Heart left ventricle (tissue), 13 donors: ENCODE measurements at regions not wholly inside any gene's neighbourhood (a gene's known extent, or its start where the extent isn't known, plus 50 kb on each side); places are given as distances from the start of the nearest gene placed in this dataset.

Experiments used
- POLR2A ChIP-seq, 2 donors: fragments of 450-650 bp; IDR thresholded peaks; one replicate each; pipeline ENCODE4 v1.6.1; 2017; ENCODE audit warnings: antibody characterized with exemption in 2 of 2, mild to moderate bottlenecking in 2 of 2, moderate library complexity in 2 of 2
- TF ChIP-seq, protein P1 (sequence below), 12 donors: fragments of 200-600 bp; sonication (generic) in 4 of 12; IDR thresholded peaks; one replicate each; pipeline versions ENCODE4 v1.5.0 to v1.8.0; 2018 to 2022; ENCODE audit warnings: antibody characterized with exemption in 12 of 12, mild to moderate bottlenecking in 5 of 12
- donor health status: ischemic (EF 13 %, LVEDD 7.1; RV severe dilation, severe dysfunction).
- donor health status: DM: no; HTN: yes; CAD: no.
- donor health status: DM: no; HTN: no; CAD: no.
- donor health status: ischemic (EF 25% LVEDD 6.9; RV normal size, moderate dysfunction).
- donor health status: ischemic (EF 25% LVEDD 5.7; RV mildly dilated, moderate dysfunction).
- donor health status: ischemic (EF 35%, LVEDD 5.7; RV mildly dilated, moderate dysfunction).
- donor health status: nonischemic (EF 11% LVEDD 7.7; RV severe dilation, severe dysfunction).
- donor health status: DM: yes; HTN: yes; CAD: no.
- donor health status: PGD.
- donor health status: ischemic (EF 29% LVEDD 5.4; RV normal size, mild dysfunction).
- donor health status: nonischemic (EF 23%, LVEDD 6.1; RV moderate dilation, normal function).

GRCh38 chr4:111776561-111776960 is 368.7 kb upstream of the FAM241A start:
- TF ChIP-seq, protein P1, sequence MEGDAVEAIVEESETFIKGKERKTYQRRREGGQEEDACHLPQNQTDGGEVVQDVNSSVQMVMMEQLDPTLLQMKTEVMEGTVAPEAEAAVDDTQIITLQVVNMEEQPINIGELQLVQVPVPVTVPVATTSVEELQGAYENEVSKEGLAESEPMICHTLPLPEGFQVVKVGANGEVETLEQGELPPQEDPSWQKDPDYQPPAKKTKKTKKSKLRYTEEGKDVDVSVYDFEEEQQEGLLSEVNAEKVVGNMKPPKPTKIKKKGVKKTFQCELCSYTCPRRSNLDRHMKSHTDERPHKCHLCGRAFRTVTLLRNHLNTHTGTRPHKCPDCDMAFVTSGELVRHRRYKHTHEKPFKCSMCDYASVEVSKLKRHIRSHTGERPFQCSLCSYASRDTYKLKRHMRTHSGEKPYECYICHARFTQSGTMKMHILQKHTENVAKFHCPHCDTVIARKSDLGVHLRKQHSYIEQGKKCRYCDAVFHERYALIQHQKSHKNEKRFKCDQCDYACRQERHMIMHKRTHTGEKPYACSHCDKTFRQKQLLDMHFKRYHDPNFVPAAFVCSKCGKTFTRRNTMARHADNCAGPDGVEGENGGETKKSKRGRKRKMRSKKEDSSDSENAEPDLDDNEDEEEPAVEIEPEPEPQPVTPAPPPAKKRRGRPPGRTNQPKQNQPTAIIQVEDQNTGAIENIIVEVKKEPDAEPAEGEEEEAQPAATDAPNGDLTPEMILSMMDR (IDR thresholded peaks at IDR 0.05): no peak
- no peak for TF ChIP-seq POLR2A (IDR thresholded peaks at IDR 0.05)
